Fibroblast of the aortic adventitia (primary cell): ENCODE measurements at regions not wholly inside any gene's neighbourhood (a gene's known extent, or its start where the extent isn't known, plus 50 kb on each side); places are given as distances from the start of the nearest gene placed in this dataset.
"Not testable (repeated sequence)": the region's sequence is repeated elsewhere in the genome, so short reads cannot be mapped to it uniquely, and the experiment has no call there.

Experiments
- DNase-seq: peaks from one replicate; pipeline ENCODE4 v3.0.0-alpha.2; 2010; ENCODE audit warnings: low read depth
- H3K4me3 ChIP-seq: 2 replicates; pipeline ENCODE4 v1.5.1; 2011; ENCODE audit warnings: low read depth, mild to moderate bottlenecking, control low read depth, low read length, moderate library complexity
- CTCF ChIP-seq: IDR thresholded peaks from 2 replicates; pipeline ENCODE4 v1.5.1; 2011; ENCODE audit warnings: mild to moderate bottlenecking, low read length, control low read depth, inconsistent platforms; ENCODE audit not compliant: insufficient read depth

DNA sequence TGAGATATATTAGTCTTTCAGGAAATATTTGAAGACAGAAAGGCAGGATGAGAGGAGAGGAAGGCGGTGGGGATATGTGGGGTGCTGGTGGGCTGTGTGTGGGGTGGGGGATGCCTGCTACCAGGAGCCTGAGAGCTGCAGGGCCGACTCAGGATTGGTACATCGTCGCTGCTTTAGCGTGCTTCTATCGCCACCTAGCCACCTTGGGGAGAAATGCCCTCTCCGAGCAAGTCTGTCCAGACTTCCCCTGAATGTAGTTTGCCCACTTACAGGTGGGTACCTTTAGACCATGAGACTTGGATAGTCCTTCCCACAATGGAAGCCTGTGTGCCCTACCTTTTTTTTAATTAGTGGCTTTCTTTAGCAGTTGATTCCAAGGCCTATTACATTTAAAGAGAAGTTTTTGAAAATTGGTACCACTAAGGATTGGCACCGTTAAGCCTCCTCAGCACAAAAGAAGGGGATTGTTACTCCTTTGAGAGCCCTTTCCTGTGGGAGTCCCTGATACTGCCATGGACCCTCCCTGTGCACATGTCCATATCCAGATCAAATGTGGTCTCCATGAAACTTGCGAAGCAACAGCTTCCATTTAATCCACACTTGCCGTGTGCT is 114.1 kb upstream of the NDUFV2 start:
- TF ChIP-seq CTCF: peak; percentile 95
- peak; percentile 77 for DNase-seq
- no peak overlapping the region for H3K4me3 ChIP-seq

DNA sequence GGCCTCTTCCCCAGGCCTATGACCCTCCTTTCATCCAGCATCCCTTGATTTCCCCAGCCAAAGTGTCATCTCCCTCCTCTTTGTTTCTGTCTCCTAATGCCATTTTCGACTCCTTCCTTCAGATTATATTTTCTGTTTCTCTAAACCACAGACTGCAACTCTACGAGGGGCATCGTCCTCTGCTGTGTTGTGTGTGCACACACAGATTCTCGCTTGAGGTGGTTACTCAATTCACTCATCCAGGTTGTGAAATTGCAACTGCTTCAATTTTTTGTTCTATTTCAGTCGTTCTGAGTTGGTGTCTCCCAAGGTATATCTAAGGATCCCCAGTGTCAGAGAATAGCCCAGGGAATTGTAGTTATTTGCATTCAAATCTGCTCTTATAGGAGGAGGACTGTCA is 113.5 kb upstream of the NDUFV2 start:
- TF ChIP-seq CTCF: no peak
- DNase-seq: no peak
- no peak overlapping the region for H3K4me3 ChIP-seq

DNA sequence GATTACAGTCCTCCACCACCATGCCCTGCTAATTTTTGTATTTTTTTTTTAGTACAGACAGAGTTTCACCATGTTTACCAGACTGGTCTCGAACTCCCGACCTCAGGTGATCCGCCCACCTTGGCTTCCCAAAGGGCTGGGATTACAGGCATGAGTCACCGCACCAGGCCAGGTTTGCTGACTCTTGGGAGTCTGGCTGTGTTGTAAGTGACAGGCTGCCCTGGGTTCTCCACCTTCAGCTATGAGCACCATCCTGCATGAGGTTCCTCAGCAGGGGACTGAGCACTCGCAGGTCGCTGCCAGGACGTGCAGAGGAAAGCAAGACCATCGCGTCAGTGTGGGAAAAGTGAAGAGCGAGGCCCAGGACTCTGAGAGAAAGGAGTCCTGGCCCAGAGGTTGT is 112.6 kb upstream of the NDUFV2 start:
- H3K4me3 ChIP-seq: no peak overlapping the region
- DNase-seq: no peak
- no peak for TF ChIP-seq CTCF

- no peak overlapping the region for H3K4me3 ChIP-seq
- peak; percentile 20 for DNase-seq
- no peak for TF ChIP-seq CTCF
These were observed 112.0 kb upstream of the NDUFV2 start for GRCh38 chr18:8990276-8991031.

DNA sequence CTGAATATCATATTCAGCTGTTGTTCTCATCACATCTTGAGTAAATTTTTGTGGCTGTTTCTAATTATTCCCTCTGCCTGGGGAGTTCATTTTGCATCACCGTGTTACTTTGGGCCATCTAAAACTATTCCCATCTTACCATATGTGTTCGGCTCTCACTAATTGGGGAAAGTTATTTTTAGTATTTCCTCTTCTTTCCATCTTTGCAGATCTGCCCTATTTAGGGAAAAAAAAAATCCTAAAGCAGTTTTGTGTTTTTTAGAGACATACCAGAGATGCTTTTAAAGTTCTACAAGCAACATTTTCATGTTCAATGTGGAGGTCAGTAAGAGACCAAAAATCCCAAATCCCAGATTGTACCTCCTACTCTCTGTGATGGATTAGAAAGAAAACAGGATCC is 111.3 kb upstream of the NDUFV2 start:
- DNase-seq: peak; percentile 32
- no peak for TF ChIP-seq CTCF
- H3K4me3 ChIP-seq: no peak overlapping the region

DNA sequence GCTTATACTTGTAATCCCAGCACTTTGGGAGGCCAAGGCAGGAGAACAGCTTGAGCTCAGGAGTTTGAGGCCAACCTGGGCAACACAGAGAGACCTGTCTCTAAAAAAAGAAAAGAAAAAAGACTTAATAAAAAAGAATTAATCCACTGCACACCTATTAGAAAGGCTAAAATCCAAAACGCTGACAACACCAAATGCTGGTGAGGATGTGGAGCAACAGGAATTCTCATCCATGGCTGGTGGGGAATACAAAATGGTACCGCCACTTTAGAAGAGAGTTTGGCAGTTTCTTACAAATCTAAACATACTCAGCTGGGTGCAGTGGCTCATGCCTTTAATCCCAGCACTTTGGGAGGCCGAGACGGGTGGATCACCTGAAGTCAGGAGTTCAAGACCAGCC is 110.0 kb upstream of the NDUFV2 start:
- not testable (repeated sequence) for H3K4me3 ChIP-seq, DNase-seq

GRCh38 chr18:8994603-8995002 is 107.9 kb upstream of the NDUFV2 start:
- no peak overlapping the region for H3K4me3 ChIP-seq
- TF ChIP-seq CTCF: no peak
- DNase-seq: no peak
